ENCODE measurements at regions not wholly inside any gene's neighbourhood (a gene's known extent, or its start where the extent isn't known, plus 50 kb on each side); places are given as distances from the start of the nearest gene placed in this dataset.

GRCh38 chrX:137101273-137101990, 67.6 kb upstream of the GPR101 start:
- Mint-ChIP-seq H3K36me3 (ENCODE audit: unreplicated experiment) (no peaks in the 10 kb centered on the region), H3K27me3 (ENCODE audit: unreplicated experiment) (peaks cover 2% of the 10 kb centered on the region), H3K9me3 (ENCODE audit: unreplicated experiment) (no peaks in the 10 kb centered on the region), H3K4me1 (ENCODE audit: low read depth, unreplicated experiment) (no peaks in the 10 kb centered on the region), H3K4me3 (ENCODE audit: unreplicated experiment) (no peak overlapping the region), H3K27ac (ENCODE audit: unreplicated experiment) (no peak overlapping the region)
- no peak for TF ChIP-seq CTCF (IDR thresholded peaks at IDR 0.05; ENCODE audit: partially characterized antibody, unreplicated experiment)
- DNase-seq: no peak
